Suprapubic skin (tissue), 3 donors: ENCODE measurements at regions not wholly inside any gene's neighbourhood (a gene's known extent, or its start where the extent isn't known, plus 50 kb on each side); places are given as distances from the start of the nearest gene placed in this dataset.

ENCODE experiments used
- CTCF ChIP-seq, 2 donors: fragments of 200-600 bp in 1 of 2; fragments of 450-650 bp in 1 of 2; sonication (generic) in 1 of 2; IDR thresholded peaks; one replicate each; pipeline ENCODE4 v1.5.1; 2016 to 2019; ENCODE audit warnings: antibody characterized with exemption in 2 of 2, mild to moderate bottlenecking in 1 of 2, moderate library complexity in 1 of 2
- POLR2AphosphoS5 ChIP-seq, 3 donors: sonication (generic); formaldehyde crosslinking; IDR thresholded peaks; one replicate each; pipeline ENCODE4 v1.6.1; 2017; ENCODE audit warnings: antibody characterized with exemption in 3 of 3

- TF ChIP-seq CTCF (IDR thresholded peaks at IDR 0.05): no peak
- no peak for TF ChIP-seq POLR2AphosphoS5 (IDR thresholded peaks at IDR 0.05)
Observed at GRCh38 chr2:41703123-41703522, 344.7 kb upstream of the PKDCC start.
